NAMALWA (cell line): ENCODE measurements at regions not wholly inside any gene's neighbourhood (a gene's known extent, or its start where the extent isn't known, plus 50 kb on each side); places are given as distances from the start of the nearest gene placed in this dataset.
A peak's percentile ranks its signal among the peaks of the same experiment; 100 is the strongest.
"Not testable (repeated sequence)": the region's sequence is repeated elsewhere in the genome, so short reads cannot be mapped to it uniquely, and the experiment has no call there.

ENCODE experiments used
- DNase-seq: peaks from one replicate; pipeline ENCODE4 v3.0.0-alpha.2; 2015; ENCODE audit warnings: low spot score

DNA sequence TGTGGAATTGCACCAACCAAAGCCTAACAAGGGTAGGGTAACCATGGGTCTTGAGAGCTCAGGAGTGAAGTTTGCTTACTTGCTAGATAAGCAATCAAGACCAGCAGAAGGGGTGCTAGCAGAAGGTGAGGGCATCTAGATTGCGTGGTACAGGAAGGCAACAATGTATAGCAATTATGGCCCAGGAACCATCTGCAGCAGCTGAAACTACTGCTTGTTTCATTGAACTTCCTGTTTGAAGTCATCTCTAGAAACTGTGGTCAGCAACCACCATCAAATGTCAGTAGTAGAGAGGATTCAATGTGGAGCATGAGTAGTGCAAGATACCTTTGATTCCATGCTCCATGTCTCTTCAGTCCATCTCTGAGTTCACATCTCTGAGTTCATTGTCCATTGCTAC, 462.1 kb upstream of the GRAMD2B start:
- peak; percentile 4 for DNase-seq

DNA sequence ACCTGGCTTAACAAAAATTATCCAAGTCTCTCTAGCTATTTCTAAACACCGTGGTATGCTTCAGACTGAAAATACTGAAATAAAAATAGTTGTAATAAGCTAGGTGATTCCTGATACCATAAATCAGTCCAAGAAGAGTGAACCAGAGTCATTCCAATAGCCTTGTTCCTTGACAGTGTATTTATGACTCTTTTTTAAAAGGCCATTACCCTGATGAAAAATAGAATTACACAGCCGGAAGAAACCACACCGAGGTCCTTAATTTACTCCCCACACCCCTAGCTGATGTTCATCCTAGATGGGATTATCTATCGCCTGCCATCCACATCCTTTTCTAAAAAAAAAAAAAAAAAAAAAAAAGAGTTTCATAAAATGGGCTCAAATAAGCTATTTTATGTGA, 457.6 kb upstream of the GRAMD2B start:
- no peak for DNase-seq

DNA sequence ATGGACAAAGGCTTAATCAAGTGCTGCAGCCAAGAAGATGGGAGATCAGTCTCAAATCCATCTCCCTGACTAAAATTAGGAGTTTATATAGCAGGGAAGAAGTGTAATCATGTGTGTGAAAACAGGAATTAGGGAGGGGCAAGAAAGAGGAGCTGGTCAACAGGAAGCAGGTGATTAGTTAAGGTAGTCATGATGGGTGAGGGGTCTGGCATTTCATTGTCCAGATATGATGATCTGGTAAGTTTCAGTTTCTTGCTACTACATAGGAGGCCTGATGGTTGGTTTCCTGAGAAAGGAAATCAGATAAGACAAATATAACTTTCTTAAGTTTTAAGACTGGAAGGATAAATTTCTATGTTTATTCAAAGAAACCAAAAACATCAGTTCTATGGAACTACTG, 455.6 kb upstream of the GRAMD2B start:
- no peak for DNase-seq

DNA sequence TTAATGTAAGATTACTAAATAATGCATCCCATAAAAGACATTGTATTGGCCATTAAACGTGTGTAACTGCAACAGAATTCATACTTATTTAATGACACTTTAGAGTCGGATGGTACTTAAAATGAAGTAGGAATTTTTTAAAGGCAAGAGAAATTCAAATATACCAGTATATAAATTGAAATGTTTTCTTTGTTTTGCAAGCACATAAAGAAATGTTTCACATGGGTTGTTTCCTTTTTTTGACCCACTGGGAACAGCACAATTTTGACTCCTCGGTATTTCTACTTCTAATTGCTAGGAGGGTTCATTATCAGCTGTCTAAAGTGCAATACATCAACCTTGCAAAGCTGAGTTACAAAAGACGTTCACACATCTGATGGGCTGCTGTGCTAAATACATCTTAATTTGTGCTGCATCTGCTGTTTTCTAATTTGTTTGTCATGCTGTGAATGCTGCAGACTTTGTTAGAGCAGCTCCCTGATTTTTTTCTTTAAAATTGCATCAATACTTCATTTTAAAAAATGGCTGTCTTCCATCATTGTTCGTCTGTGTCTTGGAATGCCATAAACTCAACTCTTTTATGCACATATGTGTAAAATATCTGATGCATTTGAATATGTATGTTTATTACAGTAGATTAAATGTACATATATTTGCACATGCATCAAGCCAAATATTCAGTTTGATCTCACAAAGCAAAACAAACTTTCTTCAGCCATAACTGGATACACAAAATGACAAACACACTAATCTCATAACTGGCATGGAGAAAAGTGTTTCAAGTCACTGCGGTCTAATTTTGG, 454.0 kb upstream of the GRAMD2B start:
- DNase-seq, result no peak

DNA sequence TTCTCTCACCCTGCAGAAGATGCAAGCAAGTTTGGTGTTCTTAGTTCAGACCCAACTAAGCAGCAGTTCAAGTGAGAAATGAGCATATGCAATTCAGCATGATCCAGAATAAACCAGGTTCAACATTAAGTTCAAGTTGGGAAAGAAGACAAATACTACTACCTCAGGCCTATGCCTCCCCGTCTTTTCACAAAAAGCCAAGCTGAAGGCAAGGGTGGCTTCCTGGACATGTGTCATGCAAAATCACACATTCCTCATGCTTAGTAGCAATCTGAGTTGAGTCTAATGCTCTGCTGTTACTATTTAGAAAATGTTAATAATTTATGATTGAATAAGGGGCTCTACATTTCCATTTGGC, 453.4 kb upstream of the GRAMD2B start:
- no peak for DNase-seq

DNA sequence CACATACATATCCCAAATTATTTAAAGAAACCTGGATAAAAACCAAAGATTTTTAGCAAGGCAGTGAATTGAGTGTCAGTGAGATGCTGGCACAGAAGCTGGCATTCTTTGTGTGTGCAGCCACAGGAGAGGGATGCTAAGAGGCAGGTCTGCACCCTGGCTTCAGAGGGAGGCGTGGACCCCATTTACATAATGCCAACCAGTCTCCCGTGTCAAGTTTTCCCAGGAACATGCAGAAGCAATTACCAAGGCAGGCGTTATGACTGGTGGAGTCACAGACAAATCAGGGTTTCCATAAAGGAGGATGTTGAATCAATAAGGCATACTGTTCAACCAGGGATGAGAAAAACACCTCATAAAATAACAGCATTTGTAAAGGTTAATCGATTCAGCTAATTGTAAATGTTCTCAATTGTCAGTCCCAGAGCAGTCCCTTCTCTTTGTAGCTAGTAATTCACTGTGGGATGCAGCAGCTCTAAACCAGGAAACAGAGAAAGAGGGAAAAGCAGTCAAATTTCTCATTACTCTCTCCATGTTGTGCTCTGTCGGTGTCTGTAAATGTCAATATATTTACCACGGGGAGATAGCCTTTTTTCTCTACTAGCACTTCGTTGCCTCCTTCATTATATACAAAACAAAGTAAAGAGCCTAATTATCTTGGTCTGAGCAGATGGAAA, 452.4 kb upstream of the GRAMD2B start:
- DNase-seq, result no peak

DNA sequence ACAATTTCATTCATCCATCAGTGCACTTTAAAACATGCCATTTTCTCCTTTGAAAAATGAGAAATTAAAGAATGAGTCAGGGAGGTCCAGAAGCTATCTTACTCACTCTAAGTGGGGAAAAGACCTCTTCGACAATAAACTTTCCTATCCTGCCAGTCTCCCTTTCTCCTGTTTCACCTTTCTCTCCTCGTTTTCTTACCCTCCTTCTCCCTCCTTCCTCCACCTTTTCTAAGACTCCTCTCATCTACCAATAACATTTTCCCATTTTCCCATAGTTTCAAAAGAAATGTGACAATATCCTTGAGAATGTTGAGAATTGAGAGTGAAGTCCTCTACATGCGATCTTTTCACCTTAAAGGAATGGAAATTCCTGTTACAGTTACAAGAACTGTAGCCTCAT, 450.5 kb upstream of the GRAMD2B start:
- no peak for DNase-seq

DNA sequence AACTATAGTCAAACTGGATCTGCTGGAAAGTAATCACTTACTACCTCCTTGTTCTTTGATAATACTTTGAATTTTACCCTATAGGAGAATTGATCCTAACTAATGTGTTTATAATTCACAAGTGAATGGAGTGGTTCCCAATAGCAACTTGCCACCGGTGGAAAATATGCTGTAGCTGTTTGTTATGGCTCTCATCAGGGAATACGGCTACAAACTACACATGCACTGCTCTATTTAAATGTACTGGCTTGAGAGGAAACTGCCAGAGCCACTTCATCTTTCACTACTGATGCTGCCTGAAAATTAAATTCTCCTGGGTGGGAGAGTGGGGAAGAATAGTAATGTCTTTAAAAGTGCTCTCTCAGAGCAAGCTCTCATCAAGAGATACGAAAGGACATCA, 448.5 kb upstream of the GRAMD2B start:
- DNase-seq, result no peak

DNA sequence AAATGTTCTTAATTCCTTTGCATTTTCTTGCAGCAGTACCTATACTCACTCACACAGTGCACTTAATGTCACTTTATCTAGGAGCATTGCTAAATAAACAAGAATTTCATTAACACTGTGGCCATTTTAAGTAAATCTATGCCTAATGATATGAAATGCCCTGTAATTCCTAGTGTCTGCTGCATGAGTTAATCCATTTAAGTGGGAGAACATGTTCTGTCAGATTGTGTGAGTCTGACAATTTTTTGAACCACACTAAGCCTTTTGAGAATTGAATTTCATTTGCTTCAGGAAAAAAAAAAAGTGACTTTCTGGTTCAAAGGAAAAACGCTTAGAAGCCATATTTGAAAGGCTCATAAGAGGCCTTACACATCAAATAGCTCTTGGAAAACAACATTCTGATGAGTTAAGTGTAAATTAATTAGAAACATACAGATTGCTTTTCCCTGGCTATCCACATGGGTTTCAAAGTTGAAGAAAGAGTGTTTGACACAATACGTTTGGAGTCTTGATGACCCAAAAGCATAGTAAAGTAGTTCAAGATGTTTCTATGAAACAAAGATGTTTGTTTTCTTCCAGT, 446.7 kb upstream of the GRAMD2B start:
- DNase-seq, result no peak

DNA sequence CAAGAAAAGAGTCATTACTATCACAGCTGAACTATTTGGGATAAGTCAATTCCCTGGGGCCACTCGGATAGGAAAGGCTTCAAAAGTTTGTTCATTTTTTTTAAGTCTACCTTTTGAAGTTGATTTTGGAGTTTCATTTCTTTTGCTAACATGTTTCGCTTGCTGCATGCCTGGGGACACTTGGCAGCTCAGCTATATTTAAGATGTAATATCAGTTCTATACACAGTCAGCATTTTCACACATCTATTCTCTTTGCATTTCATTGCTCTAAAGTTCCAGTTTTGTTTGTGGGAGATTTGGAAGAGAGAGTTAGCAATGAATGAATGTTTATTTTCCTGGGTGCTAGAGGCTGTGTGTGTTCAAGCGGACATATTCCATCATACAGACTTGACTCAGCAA, 445.2 kb upstream of the GRAMD2B start:
- DNase-seq, result no peak

DNA sequence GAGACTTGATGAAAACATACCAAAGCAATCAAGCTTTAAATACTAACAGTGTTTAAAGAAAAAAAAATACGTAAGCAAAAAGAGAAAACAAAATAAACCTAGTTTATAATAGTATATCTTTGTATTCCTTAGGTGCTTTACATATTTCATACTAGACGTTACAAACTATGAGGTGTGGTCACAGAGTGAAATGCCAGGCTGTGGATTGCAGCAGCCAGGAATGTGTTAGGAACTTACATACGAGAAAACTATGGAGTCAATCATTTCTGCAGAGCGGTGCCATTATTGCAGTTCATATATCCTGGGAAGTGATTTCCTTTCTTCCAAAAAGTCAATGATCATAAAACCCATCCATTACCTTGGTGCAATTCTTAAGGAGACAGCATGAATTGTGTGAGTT, 443.6 kb upstream of the GRAMD2B start:
- DNase-seq, result no peak

DNA sequence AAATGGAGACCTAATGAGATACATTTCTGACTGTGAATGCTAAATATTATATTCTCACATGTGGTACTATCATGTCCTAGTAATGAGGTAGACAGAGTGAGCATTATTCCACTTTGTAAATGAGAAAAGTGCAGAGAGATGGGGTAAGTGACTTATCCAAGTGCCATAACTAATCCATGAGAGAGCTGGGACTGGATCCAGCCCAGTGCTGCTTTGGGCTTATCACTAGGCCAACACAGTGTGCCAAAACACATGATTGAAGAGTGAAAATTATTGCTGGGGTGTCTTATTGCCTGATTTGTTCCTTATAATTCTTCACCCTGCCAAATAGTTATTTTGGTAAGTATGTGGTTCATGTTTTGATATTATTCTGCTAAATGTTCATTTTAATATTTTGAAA, 442.2 kb upstream of the GRAMD2B start:
- no peak for DNase-seq

DNA sequence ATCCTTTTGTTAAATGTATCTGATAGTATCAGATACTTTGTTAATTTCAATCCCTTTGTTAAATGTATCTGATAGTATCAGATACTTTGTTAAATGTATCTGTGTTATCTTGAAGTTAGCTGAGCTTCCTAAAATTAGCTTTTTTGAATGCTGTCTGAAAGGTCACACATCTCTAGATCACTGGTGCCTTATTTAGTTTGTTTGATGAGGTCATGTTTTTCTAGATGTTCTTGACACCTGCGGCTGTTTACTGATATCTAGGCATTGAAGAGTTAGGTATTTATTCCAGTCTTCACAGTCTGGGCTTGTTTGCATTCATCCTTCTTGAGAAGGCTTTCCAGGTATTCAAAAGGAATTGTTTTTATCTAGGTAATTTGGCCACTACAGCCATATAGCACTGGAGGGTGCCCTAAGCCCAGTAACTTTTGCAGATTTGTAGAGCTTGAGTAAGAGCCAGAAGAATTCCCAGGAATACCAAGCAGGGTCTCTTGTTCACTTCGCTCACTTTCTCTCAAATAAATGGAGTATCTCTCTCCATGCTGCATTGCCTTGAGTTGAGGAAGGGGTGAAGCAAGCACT, 435.4 kb upstream of the GRAMD2B start:
- DNase-seq, result no peak

DNA sequence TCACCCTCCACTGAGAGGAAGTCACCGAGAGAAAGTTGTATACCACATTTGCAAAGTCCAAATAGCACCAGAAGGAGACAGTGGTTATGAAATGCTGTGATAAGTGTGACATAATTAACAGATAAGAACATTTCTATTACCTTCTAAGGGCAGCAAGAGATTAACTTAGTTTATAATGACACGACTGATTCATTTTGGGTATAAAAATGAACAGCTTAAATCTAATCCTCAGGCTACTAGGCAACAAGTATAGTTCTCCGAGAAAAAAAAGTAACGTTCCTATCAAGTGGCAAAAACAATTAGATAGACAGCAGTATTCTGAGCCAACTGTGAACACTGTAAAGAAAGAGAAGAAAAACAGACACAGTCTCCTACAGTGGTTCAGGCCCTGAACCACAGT, 431.2 kb upstream of the GRAMD2B start:
- DNase-seq, result no peak

DNA sequence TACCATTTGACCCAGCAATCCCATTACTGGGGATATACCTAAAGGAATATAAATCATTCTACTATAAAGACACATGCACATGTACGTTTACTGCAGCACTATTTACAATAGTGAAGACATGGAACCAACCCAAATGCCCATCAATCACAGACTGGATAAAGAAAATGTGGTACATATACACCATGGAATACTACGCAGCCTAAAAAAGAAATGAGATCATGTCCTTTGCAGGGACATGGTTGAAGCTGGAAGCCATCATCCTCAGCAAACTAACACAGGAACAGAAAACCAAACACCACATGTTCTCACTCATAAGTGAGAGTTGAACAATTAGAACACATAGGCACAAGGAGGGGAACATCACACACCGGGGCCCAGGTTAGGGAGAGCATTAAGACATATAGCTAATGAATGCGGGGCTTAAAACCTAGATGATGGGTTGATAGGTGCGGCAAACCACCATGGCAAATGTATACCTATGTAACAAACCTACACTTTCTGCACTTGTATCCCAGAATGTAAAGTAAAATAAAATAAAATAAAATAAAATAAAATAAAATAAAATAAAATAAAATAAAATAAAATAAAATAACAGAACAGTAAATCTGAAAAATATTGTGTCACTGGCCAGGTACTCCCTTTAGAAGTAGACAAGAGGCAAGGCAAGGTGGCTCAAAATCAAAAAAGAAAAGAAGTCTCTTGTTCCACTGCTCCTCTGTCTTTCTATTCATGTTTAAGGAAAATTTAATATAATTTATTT, 423.8 kb upstream of the GRAMD2B start:
- DNase-seq, result not testable (repeated sequence)

DNA sequence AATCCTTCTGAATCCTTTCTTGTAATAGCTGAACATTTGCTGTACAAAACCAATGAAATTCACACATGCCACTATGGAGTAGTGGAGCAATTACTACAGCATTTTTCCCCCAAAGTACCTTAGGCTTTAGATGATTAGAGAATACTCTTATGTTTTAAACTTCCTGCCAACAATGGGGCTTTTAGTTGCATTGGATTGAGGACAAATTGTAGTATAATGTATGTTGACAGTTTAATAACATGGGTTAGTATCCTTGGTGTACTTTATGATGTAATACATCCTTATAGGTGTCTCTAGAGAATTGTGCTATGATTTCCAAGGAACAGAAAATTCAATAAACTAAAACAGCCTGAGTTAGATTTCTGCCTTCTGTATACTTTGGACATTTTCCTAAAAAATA, 422.7 kb upstream of the GRAMD2B start:
- DNase-seq, result no peak

DNA sequence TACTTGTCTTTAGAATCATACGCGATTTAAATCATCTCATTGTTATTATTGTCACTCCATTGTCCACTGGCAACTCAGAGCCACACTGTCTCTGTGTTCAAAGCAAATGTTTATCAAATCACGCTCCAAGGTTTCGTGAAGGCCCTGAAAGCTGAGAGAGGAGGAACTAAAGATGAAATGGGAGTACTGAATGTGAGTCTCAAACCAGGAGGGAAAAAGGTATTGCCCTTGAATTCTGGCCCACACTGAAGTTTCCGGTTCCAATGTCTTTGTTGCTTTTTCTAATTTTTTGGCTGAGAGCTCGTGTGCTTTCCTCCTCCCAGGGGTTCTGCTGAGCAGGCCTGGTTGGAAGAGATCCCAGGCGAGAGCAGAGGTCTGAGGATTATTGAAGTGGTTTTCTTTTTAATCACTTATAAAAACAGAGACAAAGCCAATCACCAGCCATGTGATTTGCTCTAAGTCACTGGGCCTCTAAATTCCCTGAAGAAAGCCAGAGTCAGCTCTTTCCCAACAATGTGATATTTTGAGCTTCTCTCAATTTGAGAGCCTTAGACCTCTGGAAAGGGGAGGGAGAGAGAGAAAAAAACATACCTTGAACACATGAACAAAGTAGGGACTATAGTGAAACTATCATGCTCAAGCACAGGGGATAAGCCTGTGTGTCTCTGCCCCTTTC, 420.8 kb upstream of the GRAMD2B start:
- DNase-seq, result no peak

DNA sequence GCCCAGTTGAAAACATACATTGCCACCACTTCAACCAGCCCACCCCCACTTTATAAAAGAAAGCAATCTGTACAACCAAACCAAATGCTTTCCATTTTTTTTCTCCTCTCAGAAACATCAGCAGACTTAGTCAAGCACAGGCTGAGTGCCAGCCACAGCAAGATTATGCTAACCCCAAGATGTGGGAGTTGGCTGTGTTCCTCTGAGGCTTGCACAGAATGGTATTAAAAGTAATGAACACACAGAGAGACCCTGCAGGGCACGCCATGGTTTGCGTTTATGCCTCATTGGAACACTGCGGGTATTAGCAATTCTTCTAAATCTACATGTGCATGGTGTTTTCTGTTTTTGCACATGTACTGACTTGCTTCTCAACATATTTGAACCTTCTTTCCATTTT, 419.9 kb upstream of the GRAMD2B start:
- no peak for DNase-seq

DNA sequence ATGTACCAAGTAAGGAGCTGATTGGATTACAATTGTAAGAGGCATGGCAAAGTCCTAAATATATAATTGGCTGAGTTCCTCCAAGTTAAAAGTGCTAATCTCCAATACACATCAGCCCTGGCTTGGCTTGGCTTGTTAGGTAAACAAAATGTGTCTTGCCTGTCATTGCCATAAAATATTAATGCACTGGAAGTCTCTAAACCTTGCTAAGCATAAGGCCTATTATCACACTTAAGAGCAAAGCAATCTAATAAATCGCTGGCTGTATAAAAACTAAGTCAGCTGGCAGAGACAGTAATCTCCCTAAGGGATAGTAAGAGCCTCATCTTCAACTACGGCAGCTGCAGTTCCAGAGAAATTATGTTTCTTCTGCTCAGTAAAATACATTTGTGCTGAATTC, 418.6 kb upstream of the GRAMD2B start:
- DNase-seq, result no peak

DNA sequence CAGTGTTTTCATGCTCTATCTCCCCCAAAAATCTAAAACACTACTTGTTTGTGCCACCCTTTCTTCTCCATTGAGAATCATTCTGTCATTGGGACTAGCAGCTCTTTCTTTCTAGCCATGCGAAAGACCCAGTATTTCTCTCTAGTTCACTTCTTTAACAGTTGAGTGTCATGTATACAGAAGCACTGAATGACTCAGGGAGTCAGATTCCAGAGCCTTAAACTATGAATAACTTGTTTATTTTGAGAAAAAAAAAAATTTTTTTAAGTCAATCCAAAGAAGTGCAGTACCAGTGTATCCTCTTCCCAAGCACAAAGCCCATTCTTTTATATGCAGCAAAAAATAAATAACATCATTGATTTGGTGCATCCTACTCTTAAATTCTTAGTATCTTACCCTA, 415.4 kb upstream of the GRAMD2B start:
- DNase-seq, result no peak

DNA sequence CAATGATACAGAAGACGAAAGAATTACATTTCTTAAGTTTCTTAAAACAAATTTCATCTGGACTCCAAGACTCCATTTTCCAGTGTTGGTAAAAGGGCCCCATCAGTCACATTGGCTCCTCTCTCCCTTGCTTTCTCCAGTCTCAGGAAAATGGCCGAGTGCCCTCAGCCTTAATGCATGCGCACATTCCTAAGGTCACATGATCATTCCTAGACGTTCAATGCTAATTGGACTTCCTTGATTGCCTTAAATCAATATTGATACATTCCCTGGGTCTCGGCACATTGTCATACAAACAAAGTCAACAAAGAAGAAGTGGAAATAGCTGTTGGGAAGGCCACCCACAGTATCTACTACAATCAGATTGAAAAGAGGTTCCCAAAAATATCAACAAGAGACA, 413.6 kb upstream of the GRAMD2B start:
- no peak for DNase-seq

DNA sequence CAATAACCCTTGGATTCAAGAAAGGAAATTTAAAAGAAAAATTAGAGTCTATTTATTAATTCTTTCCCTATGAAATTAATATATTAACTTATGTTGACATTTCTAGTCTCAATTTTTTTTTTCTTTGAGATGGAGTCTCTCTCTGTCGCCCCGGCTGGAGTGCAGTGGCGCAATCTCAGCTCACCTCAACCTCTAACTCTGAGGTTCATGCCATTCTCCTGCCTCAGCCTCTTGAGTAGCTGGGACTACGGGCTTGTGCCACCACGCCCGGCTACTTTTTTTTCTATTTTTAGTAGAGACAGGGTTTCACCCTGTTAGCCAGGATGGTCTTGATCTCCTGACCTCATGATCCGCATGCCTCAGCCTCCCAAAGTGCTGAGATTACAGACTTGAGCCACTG, 411.7 kb upstream of the GRAMD2B start:
- DNase-seq, result not testable (repeated sequence)
